ENCODE measurements at regions not wholly inside any gene's neighbourhood (a gene's known extent, or its start where the extent isn't known, plus 50 kb on each side); places are given as distances from the start of the nearest gene placed in this dataset.

GRCh38 chr3:144455841-144456440, 484.3 kb downstream of the DIPK2A start:
- H3K4me3 ChIP-seq, result no peak overlapping the region
- Mint-ChIP-seq H3K4me3 (no peak overlapping the region), H3K36me3 (ENCODE audit: low read depth) (no peaks in the 10 kb centered on the region), H3K9me3 (no peaks in the 10 kb centered on the region), H3K4me1 (no peaks in the 10 kb centered on the region; the same call in 2 of the 3 replicates), H3K27ac (no peak overlapping the region), H3K27me3 (ENCODE audit: insufficient read depth, low read depth, poor library complexity) (no peaks in the 10 kb centered on the region)
- no peak for TF ChIP-seq EZH2phosphoT487 (IDR thresholded peaks at IDR 0.05; ENCODE audit: unreplicated experiment)
- no peak for TF ChIP-seq EZH2 (IDR thresholded peaks at IDR 0.05; ENCODE audit: low read depth, unreplicated experiment)
- TF ChIP-seq POLR2AphosphoS5 (IDR thresholded peaks at IDR 0.05; ENCODE audit: low read depth), result no peak
- TF ChIP-seq ZNF331 (CRISPR knock-in tag; IDR thresholded peaks at IDR 0.05; ENCODE audit: low read depth), result no peak
- TF ChIP-seq NANOG (IDR thresholded peaks at IDR 0.05; ENCODE audit: borderline replicate concordance), result no peak
- TF ChIP-seq, protein P1, sequence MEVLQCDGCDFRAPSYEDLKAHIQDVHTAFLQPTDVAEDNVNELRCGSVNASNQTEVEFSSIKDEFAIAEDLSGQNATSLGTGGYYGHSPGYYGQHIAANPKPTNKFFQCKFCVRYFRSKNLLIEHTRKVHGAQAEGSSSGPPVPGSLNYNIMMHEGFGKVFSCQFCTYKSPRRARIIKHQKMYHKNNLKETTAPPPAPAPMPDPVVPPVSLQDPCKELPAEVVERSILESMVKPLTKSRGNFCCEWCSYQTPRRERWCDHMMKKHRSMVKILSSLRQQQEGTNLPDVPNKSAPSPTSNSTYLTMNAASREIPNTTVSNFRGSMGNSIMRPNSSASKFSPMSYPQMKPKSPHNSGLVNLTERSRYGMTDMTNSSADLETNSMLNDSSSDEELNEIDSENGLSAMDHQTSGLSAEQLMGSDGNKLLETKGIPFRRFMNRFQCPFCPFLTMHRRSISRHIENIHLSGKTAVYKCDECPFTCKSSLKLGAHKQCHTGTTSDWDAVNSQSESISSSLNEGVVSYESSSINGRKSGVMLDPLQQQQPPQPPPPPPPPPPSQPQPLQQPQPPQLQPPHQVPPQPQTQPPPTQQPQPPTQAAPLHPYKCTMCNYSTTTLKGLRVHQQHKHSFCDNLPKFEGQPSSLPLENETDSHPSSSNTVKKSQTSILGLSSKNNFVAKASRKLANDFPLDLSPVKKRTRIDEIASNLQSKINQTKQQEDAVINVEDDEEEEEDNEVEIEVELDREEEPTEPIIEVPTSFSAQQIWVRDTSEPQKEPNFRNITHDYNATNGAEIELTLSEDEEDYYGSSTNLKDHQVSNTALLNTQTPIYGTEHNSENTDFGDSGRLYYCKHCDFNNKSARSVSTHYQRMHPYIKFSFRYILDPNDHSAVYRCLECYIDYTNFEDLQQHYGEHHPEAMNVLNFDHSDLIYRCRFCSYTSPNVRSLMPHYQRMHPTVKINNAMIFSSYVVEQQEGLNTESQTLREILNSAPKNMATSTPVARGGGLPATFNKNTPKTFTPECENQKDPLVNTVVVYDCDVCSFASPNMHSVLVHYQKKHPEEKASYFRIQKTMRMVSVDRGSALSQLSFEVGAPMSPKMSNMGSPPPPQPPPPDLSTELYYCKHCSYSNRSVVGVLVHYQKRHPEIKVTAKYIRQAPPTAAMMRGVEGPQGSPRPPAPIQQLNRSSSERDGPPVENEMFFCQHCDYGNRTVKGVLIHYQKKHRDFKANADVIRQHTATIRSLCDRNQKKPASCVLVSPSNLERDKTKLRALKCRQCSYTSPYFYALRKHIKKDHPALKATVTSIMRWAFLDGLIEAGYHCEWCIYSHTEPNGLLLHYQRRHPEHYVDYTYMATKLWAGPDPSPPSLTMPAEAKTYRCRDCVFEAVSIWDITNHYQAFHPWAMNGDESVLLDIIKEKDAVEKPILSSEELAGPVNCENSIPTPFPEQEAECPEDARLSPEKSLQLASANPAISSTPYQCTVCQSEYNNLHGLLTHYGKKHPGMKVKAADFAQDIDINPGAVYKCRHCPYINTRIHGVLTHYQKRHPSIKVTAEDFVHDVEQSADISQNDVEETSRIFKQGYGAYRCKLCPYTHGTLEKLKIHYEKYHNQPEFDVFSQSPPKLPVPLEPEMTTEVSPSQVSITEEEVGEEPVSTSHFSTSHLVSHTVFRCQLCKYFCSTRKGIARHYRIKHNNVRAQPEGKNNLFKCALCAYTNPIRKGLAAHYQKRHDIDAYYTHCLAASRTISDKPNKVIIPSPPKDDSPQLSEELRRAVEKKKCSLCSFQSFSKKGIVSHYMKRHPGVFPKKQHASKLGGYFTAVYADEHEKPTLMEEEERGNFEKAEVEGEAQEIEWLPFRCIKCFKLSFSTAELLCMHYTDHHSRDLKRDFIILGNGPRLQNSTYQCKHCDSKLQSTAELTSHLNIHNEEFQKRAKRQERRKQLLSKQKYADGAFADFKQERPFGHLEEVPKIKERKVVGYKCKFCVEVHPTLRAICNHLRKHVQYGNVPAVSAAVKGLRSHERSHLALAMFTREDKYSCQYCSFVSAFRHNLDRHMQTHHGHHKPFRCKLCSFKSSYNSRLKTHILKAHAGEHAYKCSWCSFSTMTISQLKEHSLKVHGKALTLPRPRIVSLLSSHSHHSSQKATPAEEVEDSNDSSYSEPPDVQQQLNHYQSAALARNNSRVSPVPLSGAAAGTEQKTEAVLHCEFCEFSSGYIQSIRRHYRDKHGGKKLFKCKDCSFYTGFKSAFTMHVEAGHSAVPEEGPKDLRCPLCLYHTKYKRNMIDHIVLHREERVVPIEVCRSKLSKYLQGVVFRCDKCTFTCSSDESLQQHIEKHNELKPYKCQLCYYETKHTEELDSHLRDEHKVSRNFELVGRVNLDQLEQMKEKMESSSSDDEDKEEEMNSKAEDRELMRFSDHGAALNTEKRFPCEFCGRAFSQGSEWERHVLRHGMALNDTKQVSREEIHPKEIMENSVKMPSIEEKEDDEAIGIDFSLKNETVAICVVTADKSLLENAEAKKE (CRISPR knock-in tag; IDR thresholded peaks at IDR 0.05), result no peak
- no peak for TF ChIP-seq ETS1 (IDR thresholded peaks at IDR 0.05)
- TF ChIP-seq ZNF114 (CRISPR knock-in tag; IDR thresholded peaks at IDR 0.05), result no peak
- no peak for TF ChIP-seq STAT1 (IDR thresholded peaks at IDR 0.05; ENCODE audit: unreplicated experiment)
- no peak for TF ChIP-seq CREB1 (CRISPR knock-in tag; IDR thresholded peaks at IDR 0.05; ENCODE audit: low read depth)
- TF ChIP-seq, protein P2, sequence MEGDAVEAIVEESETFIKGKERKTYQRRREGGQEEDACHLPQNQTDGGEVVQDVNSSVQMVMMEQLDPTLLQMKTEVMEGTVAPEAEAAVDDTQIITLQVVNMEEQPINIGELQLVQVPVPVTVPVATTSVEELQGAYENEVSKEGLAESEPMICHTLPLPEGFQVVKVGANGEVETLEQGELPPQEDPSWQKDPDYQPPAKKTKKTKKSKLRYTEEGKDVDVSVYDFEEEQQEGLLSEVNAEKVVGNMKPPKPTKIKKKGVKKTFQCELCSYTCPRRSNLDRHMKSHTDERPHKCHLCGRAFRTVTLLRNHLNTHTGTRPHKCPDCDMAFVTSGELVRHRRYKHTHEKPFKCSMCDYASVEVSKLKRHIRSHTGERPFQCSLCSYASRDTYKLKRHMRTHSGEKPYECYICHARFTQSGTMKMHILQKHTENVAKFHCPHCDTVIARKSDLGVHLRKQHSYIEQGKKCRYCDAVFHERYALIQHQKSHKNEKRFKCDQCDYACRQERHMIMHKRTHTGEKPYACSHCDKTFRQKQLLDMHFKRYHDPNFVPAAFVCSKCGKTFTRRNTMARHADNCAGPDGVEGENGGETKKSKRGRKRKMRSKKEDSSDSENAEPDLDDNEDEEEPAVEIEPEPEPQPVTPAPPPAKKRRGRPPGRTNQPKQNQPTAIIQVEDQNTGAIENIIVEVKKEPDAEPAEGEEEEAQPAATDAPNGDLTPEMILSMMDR (conservative IDR thresholded peaks at IDR 0.05; ENCODE audit: low read depth in 2 of 2), result no peak
- TF ChIP-seq, protein P3, sequence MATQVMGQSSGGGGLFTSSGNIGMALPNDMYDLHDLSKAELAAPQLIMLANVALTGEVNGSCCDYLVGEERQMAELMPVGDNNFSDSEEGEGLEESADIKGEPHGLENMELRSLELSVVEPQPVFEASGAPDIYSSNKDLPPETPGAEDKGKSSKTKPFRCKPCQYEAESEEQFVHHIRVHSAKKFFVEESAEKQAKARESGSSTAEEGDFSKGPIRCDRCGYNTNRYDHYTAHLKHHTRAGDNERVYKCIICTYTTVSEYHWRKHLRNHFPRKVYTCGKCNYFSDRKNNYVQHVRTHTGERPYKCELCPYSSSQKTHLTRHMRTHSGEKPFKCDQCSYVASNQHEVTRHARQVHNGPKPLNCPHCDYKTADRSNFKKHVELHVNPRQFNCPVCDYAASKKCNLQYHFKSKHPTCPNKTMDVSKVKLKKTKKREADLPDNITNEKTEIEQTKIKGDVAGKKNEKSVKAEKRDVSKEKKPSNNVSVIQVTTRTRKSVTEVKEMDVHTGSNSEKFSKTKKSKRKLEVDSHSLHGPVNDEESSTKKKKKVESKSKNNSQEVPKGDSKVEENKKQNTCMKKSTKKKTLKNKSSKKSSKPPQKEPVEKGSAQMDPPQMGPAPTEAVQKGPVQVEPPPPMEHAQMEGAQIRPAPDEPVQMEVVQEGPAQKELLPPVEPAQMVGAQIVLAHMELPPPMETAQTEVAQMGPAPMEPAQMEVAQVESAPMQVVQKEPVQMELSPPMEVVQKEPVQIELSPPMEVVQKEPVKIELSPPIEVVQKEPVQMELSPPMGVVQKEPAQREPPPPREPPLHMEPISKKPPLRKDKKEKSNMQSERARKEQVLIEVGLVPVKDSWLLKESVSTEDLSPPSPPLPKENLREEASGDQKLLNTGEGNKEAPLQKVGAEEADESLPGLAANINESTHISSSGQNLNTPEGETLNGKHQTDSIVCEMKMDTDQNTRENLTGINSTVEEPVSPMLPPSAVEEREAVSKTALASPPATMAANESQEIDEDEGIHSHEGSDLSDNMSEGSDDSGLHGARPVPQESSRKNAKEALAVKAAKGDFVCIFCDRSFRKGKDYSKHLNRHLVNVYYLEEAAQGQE (IDR thresholded peaks at IDR 0.05; ENCODE audit: unreplicated experiment), result no peak
- TF ChIP-seq JUNB (IDR thresholded peaks at IDR 0.05; ENCODE audit: unreplicated experiment), result no peak
- H3K27me3 ChIP-seq (ENCODE audit: insufficient read depth), result no peaks in the 10 kb centered on the region
- H3K4me2 ChIP-seq, result no peak overlapping the region
- peaks cover 4% of the 10 kb centered on the region; the same call in 1 of the 2 replicates for H3K9me2 ChIP-seq (ENCODE audit: insufficient read depth)
- DNase-seq (ENCODE audit: low spot score) (no peak), ATAC-seq (no peak)
- H2AFZ ChIP-seq, result no peak overlapping the region
- H3K27ac ChIP-seq (ENCODE audit: low read depth), result no peak overlapping the region
- no peaks in the 10 kb centered on the region for H3F3A ChIP-seq (replicated peaks; ENCODE audit: low read depth)
- no peaks in the 10 kb centered on the region for H3K36me3 ChIP-seq (ENCODE audit: insufficient read depth)
- no peaks in the 10 kb centered on the region for H3K4me1 ChIP-seq (ENCODE audit: insufficient read depth)
- no peaks in the 10 kb centered on the region for H4K20me1 ChIP-seq (replicated peaks; ENCODE audit: insufficient read depth)
- H3K79me2 ChIP-seq (replicated peaks; ENCODE audit: insufficient read depth), result no peaks in the 10 kb centered on the region
